HG03108 (cell line): ENCODE measurements at regions not wholly inside any gene's neighbourhood (a gene's known extent, or its start where the extent isn't known, plus 50 kb on each side); places are given as distances from the start of the nearest gene placed in this dataset.

Experiments used
- ATAC-seq: cut with Tn5 transposase; IDR thresholded peaks from one replicate; pipeline ENCODE4 v1.9.1; 2021; ENCODE audit warnings: moderate library complexity; ENCODE audit not compliant: unreplicated experiment

- ATAC-seq = no peak
These were observed 53.9 kb upstream of the KLF13 start for GRCh38 chr15:31272558-31273257.

- no peak for ATAC-seq
These were observed 53.2 kb upstream of the KLF13 start for GRCh38 chr15:31273258-31273941.

GRCh38 chr15:31274496-31275330 lies 51.9 kb upstream of the KLF13 start:
- no peak for ATAC-seq

GRCh38 chr15:31275331-31276262 lies 51.0 kb upstream of the KLF13 start:
- no peak for ATAC-seq

GRCh38 chr15:31276596-31277298 lies 49.9 kb upstream of the KLF13 start:
- no peak for ATAC-seq
